OCI-LY3 (cell line): ENCODE measurements at regions not wholly inside any gene's neighbourhood (a gene's known extent, or its start where the extent isn't known, plus 50 kb on each side); places are given as distances from the start of the nearest gene placed in this dataset.

ENCODE experiments used
- CTCF ChIP-seq: fragments of 200-600, 300-600 bp; sonication (generic); IDR thresholded peaks from 2 replicates; pipeline ENCODE4 v1.5.1; 2014; ENCODE audit warnings: antibody characterized with exemption, low read length, low read depth
- EZH2phosphoT487 ChIP-seq: fragments of 200-600 bp; shearing (Covaris generic); IDR thresholded peaks from 2 replicates; pipeline ENCODE4 v1.6.1; 2018; ENCODE audit warnings: antibody characterized with exemption, mixed run types, low read depth

- TF ChIP-seq CTCF (no peak), EZH2phosphoT487 (no peak)
Observed at GRCh38 chr2:39515273-39515896, 78.3 kb upstream of the MAP4K3 start.
